ENCODE measurements at regions not wholly inside any gene's neighbourhood (a gene's known extent, or its start where the extent isn't known, plus 50 kb on each side); places are given as distances from the start of the nearest gene placed in this dataset.
A peak's percentile ranks its signal among the peaks of the same experiment; 100 is the strongest.

- peaks cover 2% of the 10 kb centered on the region; the same call in 1 of the 2 replicates for H3K4me1 ChIP-seq (ENCODE audit: insufficient read depth)
- H4K20me1 ChIP-seq (replicated peaks; ENCODE audit: insufficient read depth), result no peaks in the 10 kb centered on the region
- TF ChIP-seq JUNB (IDR thresholded peaks at IDR 0.05; ENCODE audit: unreplicated experiment), result no peak
- no peak for TF ChIP-seq ZNF331 (CRISPR knock-in tag; IDR thresholded peaks at IDR 0.05; ENCODE audit: low read depth)
- TF ChIP-seq ZNF114 (CRISPR knock-in tag; IDR thresholded peaks at IDR 0.05), result no peak
- no peak for TF ChIP-seq STAT1 (IDR thresholded peaks at IDR 0.05; ENCODE audit: unreplicated experiment)
- no peak for TF ChIP-seq ETS1 (IDR thresholded peaks at IDR 0.05)
- no peak for TF ChIP-seq EZH2phosphoT487 (IDR thresholded peaks at IDR 0.05; ENCODE audit: unreplicated experiment)
- TF ChIP-seq EZH2 (IDR thresholded peaks at IDR 0.05; ENCODE audit: low read depth, unreplicated experiment), result no peak
- TF ChIP-seq CTCF (conservative IDR thresholded peaks at IDR 0.05; ENCODE audit: low read depth in 2 of 2), result no peak
- TF ChIP-seq NANOG (IDR thresholded peaks at IDR 0.05; ENCODE audit: borderline replicate concordance), result no peak
- no peak for TF ChIP-seq POLR2AphosphoS5 (IDR thresholded peaks at IDR 0.05; ENCODE audit: low read depth)
- TF ChIP-seq REST (IDR thresholded peaks at IDR 0.05; ENCODE audit: unreplicated experiment), result no peak
- no peak for TF ChIP-seq ZNF462 (CRISPR knock-in tag; IDR thresholded peaks at IDR 0.05)
- no peak for TF ChIP-seq CREB1 (CRISPR knock-in tag; IDR thresholded peaks at IDR 0.05; ENCODE audit: low read depth)
- peaks cover 6% of the 10 kb centered on the region; the same call in 2 of the 3 replicates for H3K9me3 Mint-ChIP-seq
- no peak overlapping the region for H3K4me3 ChIP-seq
- DNase-seq (ENCODE audit: low spot score) (no peak), ATAC-seq (no peak)
- H3K4me1 Mint-ChIP-seq, result peaks cover 4% of the 10 kb centered on the region; the same call in 2 of the 3 replicates
- H3K36me3 ChIP-seq (ENCODE audit: insufficient read depth), result no peaks in the 10 kb centered on the region
- H3K27ac Mint-ChIP-seq, result no peak overlapping the region
- H3K27ac ChIP-seq (ENCODE audit: low read depth), result no peak overlapping the region
- H3K9me2 ChIP-seq (ENCODE audit: insufficient read depth), result peaks cover 8% of the 10 kb centered on the region; the same call in 1 of the 2 replicates
- no peaks in the 10 kb centered on the region for H3K79me2 ChIP-seq (replicated peaks; ENCODE audit: insufficient read depth)
- H3K27me3 ChIP-seq (ENCODE audit: insufficient read depth), result no peaks in the 10 kb centered on the region
- H3K27me3 Mint-ChIP-seq (ENCODE audit: insufficient read depth, low read depth, poor library complexity), result no peaks in the 10 kb centered on the region
- H3F3A ChIP-seq (replicated peaks; ENCODE audit: low read depth), result no peaks in the 10 kb centered on the region
- no peaks in the 10 kb centered on the region for H3K36me3 Mint-ChIP-seq (ENCODE audit: low read depth)
- 0 out of 2 replicates have a peak overlapping the region, but pooled peaks have one; percentile 32 for H2AFZ ChIP-seq
- no peak overlapping the region for H3K4me3 Mint-ChIP-seq
- H3K4me2 ChIP-seq, result no peak overlapping the region
These were observed 266.0 kb downstream of the DTWD2 start for GRCh38 chr5:118722122-118723020.

All from GM23338 (cell line).